ENCODE measurements at regions not wholly inside any gene's neighbourhood (a gene's known extent, or its start where the extent isn't known, plus 50 kb on each side); places are given as distances from the start of the nearest gene placed in this dataset.

DNA sequence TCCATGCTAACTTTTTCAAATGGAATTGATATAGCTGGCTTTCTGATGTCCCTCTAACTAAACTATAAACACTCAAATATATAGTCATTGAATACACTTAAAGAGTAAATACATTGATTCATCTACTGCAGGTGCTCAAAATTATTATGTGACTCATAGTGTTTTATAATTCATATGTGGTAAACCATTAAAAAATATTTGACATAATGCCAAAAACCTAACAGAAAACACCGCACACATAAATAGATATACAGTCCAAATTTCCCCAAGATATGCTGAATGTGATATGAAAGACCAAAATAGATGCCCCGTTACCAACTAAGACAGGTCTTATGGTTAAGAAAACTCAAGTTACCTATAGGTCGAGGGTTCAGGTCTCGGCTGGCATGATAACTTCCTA is 171.7 kb upstream of the SEMA3E start:
- TF ChIP-seq EZH2 (IDR thresholded peaks at IDR 0.05; ENCODE audit: borderline replicate concordance, low read depth, low read length, poor library complexity, severe bottlenecking): no peak
- TF ChIP-seq, protein P1, sequence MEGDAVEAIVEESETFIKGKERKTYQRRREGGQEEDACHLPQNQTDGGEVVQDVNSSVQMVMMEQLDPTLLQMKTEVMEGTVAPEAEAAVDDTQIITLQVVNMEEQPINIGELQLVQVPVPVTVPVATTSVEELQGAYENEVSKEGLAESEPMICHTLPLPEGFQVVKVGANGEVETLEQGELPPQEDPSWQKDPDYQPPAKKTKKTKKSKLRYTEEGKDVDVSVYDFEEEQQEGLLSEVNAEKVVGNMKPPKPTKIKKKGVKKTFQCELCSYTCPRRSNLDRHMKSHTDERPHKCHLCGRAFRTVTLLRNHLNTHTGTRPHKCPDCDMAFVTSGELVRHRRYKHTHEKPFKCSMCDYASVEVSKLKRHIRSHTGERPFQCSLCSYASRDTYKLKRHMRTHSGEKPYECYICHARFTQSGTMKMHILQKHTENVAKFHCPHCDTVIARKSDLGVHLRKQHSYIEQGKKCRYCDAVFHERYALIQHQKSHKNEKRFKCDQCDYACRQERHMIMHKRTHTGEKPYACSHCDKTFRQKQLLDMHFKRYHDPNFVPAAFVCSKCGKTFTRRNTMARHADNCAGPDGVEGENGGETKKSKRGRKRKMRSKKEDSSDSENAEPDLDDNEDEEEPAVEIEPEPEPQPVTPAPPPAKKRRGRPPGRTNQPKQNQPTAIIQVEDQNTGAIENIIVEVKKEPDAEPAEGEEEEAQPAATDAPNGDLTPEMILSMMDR (conservative IDR thresholded peaks at IDR 0.05; ENCODE audit: low read depth, low read length): no peak
